Epidermal melanocyte (primary cell): ENCODE measurements at regions not wholly inside any gene's neighbourhood (a gene's known extent, or its start where the extent isn't known, plus 50 kb on each side); places are given as distances from the start of the nearest gene placed in this dataset.
"Not testable (repeated sequence)": the region's sequence is repeated elsewhere in the genome, so short reads cannot be mapped to it uniquely, and the experiment has no call there.

Experiments
- DNase-seq: peaks from one replicate; pipeline ENCODE4 v3.0.0; 2011; ENCODE audit warnings: low spot score; ENCODE audit not compliant: insufficient read length

DNA sequence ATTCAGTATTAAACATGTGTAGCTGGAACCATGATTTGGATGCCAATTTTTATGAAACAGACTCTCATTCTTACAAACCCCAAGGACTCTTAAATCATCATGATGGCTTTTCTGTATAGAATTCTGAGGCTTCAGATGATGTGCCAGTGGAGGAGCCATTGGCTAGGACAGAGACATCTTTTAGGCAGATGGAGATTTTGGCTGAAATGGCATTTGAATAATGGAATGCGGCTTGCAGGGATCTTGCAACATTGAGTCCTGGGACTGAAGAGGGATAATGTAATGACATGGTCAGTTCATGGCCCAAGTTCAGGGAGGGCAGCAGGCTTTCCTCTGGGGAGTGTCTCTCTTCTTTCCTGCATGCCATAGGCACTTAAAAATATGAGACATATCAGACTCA is 172.4 kb downstream of the ABCA8 start:
- DNase-seq = peak; percentile 22

DNA sequence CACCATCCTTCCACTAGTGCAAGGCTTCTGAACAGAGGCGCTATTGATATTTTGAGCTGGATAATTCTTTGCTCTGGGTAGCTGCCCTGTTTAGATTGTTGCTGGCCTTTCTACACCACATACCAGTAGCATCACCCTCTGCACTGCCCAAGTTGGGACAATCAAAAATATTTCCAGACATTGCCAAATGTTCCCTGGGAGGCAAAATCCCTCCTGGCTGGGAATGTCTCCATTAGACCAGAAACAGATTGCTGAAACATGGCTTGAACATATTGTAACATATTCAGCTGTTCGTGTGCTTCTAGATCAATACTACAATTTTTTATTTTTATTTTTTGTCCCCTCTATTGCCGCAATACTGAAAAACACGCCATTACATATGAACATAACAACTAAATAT is 174.6 kb downstream of the ABCA8 start:
- DNase-seq = no peak

DNA sequence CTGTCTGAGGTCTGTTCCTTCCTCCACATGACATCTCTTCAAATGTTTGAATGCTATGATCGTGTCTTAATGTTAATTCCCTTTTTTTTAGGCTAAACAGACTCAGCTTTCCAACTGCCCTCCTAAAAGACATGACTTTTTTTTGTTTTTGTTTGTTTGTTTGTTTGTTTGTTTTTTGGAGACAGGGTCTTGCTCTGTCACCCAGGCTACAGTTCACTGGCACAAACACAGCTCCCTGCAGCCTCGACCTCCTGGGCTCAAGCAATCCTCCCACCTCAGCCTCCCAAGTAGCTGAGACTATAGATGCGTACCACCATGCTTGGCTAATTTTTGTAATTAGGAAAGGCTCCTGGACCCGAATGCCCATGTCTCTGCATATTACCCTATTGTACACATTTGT is 176.5 kb downstream of the ABCA8 start:
- no peak for DNase-seq

DNA sequence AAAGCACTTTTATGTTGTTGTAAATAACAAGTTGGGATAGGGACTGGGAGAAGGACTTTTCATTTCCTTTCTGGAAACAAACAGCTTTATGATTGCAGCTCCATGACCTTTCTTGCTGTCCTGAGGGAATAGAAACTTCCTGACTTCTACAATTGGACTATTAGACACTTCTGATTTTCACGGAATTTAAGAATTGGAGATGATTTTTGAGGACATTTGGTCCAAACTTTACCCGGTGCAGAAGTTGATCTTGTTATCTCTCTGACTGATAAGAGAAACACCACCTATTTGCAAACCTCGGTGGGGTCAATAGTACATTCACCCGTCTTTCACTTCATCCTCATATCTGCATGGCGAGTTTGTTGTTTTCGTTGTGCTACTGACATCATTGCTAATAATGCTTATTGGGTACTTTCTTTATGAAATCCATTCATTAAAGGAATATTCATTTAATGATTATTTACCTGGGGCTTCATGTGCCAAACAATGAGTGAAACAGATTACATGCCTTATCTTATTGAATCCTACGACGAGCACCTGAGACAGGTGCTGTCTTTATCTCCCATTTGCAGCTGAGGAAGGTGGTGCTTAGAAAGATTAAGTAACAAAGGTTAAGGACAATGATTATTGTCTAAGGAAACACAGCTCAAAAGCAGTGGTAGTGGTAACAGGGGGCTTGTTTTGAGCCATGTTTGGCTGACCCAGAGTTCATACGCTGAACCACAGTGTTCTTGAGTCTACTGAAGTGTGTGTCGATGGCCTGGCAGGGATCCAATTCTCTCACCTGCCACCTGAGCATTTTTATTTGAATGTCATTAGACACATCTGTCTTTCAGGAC is 176.9 kb upstream of the FAM20A start:
- DNase-seq = peak; percentile 22

DNA sequence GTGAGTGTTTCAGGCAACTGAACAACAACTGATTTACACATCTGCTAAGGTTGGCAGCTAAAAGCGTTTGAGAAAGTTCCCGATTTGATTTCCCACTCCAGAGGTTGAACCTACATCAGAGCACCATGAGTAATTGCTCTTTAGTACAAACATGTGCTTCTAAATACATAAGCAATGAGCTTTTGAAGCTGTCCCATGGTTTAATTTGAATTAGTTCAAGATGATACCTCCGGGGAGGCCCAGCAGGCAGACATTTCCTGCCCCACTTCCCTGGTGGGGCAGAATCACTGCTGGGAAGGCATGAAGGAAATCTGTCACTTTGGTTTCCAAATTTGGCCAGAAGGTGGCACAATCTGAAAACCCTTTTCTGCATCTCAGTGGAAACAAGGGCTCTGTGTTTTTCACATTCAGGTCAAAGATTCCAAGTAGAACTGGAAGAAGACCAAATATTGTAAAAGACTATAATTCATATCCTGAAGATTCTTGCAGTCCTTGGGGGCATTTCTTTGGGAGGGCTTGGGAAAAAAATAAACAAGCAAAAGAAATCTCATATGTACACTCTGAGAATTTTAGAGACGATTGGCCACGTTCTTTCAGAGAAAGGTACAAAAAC is 176.2 kb upstream of the FAM20A start:
- DNase-seq = peak; percentile 67

DNA sequence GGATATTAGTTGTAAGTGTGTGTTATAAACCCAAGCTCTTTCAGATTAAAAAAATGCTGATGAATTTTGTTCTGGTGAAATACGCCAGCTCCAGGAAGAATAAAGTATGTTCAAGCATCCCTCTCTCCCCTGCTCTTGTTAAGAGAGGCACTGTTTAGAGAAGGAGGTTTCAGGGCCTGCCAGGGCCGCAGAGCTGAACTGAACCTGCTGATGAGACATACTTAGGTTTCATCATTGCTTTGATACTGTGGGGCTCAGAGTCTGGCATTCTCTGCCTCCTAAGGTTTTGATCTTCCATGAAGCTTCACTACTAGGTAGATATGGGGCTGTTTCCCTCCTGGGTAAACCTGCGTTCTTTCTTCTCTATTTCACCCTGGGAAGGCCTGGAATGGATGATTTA is 175.3 kb upstream of the FAM20A start:
- DNase-seq = no peak

DNA sequence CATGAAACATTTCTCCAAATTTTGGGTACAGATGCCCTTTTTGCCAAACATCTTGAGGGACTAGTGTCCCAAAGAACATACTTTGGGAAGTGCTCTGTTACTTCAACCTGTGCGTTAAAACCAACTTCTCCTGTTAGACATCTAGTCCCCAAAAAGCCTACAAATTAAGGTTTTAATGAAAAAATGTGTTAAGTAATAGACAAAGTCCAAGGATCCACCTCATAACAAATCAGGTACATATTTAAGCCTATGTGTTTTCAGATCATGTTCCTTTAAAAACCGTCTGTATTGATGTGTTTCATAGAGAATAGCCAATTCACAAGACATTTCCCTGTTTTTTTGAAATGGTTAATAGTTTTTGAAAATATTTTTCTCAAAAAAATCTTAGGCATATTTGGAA is 174.8 kb upstream of the FAM20A start:
- DNase-seq = no peak

DNA sequence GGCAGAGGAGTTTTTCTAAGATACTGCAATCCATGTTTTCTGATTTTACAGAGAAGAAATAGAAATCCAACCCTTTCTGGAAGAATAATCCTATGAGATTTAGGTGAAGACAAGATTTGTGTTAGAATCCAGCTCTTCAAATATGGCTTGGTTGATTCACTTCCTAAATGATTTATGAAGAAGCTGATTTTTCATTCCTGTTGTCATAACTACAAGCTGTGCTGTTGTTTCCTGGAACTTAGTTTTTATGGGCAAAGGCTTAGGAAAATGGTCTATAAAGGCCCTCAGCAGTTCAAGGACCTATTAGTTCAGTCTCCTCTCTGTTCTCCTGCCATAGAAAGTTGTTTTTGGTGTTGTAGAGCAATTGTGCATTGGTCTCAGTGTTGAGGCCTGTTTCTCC is 174.2 kb upstream of the FAM20A start:
- no peak for DNase-seq

DNA sequence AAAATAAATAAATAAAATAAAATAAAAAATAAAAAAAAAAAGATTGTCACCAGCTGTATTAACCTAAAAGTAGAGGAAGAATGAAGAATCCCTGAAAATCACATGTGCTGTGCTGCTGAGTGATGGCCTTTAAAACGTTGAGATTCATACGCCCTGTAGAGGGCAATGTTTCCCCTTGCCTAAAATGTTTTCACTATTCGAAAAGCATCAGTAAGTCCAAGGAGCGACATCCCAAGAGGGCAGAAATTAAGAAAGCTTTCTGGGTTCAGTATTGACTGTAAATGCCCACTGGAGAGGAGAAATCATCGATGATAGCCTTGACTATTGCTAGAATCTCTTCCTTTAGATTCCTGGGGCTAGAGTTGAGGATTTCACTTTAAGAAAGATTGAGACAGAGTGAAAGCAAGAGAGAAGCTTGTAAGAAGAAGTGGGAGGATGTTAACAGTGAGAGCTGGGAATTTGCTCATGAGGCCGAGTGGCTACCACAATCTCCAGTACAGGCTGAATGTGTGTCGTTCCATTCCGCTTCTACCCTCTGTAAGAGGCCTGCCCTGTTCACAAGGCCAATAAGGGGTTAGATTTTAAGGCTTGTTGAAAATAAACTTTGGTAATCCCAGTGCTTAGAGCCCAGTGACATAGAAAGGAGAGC is 170.8 kb upstream of the FAM20A start:
- peak; percentile 48 for DNase-seq

DNA sequence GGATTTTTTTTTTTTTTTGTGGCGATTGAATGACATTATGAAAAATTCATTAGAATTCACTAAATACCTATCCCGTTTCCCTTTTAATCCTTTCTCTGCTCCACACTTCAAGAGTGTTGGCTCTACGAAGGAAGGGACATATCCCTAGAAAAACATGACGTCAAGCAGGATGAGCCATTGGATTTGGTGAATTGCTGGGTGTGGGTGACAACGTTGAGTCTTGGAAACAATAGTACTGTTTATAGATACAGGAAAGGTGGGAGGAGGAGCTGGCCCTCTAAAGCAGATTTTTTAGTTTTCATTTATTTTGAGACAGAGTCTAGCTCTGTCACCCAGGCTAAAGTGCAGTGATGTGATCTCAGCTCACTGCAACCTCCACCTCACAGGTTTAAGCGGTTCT is 167.6 kb upstream of the FAM20A start:
- DNase-seq = no peak

DNA sequence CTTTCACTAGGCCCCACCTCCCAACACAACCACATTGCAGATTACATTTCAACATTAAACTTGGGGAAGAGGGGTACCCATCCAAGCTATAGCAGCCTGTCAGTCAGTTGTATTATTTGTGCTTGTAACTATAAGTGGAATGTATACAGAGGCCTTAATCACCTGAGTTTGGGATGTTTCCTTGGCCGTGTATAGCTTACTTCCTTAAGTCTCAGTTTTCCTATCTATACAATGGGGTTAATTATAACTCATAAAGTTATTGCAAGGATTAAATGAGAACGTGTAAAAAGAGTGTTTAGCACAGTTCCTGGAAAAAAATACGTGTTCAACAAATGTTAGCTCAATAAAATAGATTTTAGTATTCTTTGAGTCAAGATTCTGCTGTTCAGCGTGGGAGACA is 165.5 kb upstream of the FAM20A start:
- DNase-seq = no peak

DNA sequence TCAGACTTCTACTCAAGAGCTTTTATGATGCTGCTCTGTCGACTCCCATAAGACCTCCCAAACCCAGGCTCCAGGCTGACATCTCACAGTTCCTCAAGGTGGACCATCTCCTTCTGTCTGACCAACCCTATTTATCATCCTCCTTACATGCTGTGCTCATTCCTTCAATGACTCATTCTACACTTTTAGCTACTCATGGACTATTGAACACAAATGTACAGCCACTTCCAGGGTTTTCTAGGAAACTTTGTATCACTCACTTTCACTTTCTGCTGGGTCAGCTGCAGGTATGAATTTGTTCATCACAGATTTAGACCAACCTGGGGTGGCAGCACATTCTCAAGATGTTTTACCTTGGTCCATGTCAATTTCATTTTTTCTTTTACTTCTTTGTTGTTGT is 162.4 kb upstream of the FAM20A start:
- DNase-seq = no peak

DNA sequence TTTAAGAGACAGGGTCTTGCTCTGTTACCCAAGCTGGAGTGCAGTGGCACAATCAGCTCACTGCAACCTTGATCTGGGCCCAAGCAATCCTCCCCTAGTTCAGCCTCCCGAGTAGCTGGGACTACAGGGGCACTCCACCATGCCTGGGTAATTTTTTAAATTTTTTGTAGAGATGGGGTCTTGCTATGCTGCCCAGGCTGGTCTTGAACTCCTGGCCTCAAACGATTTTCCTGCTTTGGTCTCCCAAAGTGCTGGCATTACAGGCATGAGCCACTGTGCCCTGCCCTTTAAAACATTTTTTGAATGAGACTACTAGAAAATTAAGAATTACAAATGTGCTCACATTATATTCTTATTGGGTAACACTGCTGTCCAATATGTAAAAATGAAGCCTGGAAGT is 161.7 kb upstream of the FAM20A start:
- no peak for DNase-seq

DNA sequence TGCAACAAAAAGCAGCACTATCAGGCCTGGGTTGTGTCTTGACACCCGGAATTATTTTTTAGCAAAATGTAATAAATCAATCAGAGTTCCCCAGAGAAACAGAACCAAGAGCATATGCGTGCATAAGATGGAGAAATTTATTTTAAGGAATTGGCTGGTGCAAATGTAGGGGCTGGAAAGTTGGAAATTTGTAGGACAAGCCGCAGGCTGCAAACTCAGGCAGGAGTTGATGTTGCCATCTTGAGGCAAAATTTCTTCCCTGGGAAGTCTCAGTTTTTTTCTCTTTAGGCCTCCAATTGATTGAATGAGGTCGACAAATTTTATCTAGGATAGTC is 158.9 kb upstream of the FAM20A start:
- DNase-seq = no peak

DNA sequence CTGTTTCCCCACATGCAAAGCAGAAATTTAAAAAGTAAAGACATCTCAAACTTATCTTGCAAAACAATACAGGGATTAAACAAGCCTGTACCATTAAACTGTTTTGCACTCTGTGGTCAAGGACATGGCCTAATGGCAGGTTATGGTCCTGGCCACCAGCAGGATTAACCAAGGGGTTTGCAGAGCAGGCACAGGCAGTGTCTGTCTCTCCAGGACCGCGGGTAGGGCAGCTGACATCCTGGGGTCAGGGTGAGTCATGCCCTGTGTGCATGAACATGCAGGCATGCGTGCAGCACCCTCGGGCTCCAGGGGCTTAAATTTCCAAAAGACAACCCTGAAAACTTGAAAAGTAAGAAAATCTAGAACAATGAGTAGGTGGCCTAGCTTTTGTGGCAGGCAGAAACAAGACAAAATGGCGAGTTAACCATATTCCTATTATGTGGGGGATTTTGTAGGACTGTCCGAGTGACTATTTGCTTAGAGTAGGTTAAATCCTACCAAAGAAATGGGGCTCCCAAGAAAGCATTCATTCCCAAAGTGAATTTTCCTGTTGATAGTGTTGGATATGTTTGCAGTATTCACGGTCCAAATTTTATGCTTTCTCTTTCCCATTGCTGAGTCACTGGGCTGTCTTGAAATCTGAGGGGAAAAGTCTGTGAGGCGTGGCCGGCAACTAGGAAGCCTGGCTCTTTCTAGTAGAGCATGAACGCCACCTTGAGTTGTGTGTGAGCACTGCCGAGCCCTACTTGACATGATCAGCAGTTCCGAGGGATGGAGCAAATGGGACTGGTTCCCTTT is 158.4 kb upstream of the FAM20A start:
- peak; percentile 89 for DNase-seq

DNA sequence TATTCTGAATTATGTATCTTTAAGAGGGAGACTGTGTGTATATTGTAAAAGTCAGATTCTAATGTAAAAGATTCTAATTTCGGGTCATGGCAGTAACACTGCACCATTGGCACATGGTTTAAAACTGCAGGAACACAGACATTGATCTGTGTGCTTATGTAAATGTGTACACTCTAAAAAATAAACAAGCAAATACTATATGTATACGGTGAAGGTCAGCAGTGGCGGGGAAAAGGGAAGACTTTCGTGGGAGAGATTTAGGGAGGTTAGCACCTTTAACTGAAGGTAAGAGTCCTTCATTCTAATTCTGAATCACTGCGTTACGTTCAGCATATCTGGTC is 157.8 kb upstream of the FAM20A start:
- no peak for DNase-seq

DNA sequence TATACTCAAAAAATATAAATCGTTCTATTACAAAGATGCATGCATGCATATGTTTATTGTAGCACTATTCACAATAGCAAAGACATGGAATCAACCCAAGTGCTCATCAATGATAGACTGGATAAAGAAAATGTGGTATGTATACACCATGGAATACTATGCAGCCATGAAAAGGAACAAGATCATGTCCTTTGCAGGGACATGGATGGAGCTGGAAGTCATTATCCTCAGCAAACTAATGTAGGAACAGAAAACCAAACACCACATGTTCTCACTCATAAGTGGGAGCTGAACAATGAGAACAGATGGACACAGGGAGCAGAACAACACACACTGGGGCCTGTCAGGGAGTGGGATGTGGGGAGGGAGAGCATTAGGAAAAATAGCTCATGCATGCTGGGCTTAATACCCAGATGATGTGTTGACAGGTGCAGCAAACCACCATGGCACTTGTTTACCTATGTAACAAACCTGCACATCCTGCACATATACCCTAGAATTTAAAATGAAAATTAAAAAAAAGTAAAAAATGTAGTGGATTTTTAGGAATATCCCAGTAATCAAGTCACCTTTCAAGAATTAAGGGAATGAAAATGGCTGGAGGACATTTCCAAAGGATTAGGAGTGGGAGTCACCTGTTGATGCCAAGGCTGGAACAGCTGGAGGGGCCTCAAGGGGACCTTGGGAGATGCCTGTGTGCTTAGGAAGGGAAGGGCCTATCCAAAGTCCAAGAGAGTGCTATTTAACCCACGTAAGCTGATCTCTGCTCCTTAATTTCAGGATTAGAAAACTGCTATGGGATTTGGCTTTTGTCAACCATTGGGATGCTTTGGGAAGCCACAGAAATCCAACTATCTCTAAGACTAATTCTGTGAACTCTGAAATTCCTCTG is 156.9 kb upstream of the FAM20A start:
- DNase-seq = not testable (repeated sequence)

DNA sequence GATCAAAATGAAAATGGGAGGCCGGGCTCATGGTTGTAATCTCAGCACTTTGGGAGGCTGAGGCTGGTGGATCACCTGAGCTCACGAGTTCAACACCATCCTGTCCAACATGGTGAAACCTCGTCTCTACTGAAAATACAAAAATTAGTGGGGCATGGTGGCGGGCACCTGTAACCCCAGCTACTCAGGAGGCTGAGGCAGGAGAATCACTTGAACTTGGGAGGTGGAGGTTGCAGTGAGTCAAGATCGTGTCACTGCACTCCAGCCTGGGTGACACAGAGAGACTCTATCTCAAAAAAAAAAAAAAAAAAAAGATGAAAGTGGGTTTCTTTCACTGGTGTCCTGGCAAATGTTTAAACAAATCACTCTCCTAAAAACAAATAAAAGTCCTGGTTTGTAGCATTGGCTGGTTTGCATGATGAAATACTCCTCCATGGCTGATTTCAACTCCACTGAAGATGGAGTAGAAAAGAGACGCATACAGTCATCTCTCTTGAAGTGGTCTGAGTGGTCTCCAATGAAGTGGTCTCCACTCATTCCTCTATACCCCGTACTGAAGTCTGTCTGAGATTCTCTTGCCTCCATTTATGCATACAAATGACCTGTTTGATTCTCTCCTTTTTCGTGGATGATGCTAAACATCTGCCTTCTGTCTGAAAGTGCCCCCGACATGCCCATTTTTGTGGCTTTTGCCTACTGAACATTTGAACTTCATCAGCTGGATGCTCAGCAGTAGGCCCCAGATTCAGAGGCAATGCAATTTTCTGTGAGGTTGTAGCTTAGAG is 153.0 kb upstream of the FAM20A start:
- DNase-seq = no peak

DNA sequence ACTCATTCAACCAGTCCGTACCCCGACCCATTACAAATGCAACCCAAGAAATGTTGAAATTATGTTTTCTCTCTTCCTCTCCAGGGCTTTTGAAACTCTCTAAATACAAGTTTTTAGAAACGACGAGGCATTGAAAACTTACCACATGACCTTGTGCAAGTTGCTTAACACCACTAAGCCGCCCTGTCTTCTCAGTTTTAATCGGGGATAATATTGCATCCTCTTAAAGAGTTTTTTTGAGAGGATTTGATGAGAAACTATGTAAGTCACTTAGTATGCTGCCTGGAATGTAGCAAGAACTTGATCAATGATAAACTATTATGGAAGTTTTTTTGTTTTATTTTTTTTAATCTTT is 149.0 kb upstream of the FAM20A start:
- DNase-seq = no peak
